T-helper 2 cell treated with Interferon-gamma antibody and Interleukin-4, amounts not matched to agents 100 ng/mL and 5 ng/mL, for 36 hours (primary cell): ENCODE measurements at regions not wholly inside any gene's neighbourhood (a gene's known extent, or its start where the extent isn't known, plus 50 kb on each side); places are given as distances from the start of the nearest gene placed in this dataset.

Experiments used
- intact Hi-C: fragments of 100-400 bp; cut with micrococcal nuclease; formaldehyde crosslinking; loops from one replicate; pipeline ENCODE4 v1.15.1; 2023

DNA sequence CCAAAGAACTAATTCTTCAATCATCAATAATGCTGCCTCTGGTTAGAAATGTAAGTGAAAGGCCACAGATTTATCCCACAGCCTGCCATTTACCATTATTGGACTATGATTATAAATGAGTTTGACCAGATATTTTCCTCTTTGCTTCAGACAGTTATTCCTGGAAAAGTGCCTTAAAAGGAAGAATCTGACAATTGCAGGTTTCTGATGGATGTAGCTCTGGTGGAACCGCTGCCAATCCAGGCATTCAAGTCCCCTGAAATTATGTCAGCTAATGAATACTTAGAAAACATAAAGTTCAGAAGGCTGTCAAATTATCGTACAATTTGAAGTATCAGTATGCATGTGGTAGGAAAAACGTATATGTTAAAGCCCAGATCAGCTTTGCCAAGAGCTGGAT is 78.2 kb upstream of the NR4A3 start:
- intact Hi-C loops = no loop called here

DNA sequence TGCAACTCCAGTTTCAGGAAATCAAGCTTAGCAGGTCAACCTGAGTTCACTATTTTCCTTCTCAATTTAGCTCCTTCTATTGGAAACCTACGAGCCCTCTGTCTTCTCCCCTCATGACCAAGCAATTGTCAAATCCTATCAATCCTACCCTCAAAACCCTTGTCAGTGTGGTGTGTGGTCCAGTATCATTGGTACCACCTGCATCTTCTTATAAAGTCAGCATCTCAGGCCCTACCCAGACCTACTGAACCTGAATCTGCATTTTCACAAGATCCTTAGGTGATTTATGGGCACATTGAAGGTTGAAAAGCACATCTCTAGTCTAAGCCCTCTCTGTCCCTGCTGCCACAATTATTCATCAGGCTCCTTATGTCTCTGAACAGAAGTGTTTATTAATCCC is 77.6 kb upstream of the NR4A3 start:
- intact Hi-C loops = no loop called here

DNA sequence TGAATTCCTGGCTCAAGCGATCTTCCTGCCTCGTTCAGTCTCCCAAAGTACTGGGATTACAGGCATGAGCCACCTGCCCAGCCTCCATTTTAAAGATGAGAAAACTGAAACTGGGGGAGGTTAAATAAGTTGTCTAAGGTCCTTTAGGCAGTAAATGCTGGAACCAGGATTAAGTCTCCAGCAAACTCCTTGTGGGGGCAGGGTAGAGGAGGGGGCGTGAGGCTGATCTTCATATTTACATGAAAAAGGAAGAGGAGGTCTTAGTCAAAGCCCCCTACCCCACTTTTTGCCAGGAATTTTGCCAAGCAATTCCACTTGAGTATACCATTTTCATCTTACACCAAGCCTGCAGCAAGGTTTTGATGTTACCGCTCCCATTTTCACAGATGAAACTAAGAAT is 76.6 kb upstream of the NR4A3 start:
- intact Hi-C loops = no loop called here

DNA sequence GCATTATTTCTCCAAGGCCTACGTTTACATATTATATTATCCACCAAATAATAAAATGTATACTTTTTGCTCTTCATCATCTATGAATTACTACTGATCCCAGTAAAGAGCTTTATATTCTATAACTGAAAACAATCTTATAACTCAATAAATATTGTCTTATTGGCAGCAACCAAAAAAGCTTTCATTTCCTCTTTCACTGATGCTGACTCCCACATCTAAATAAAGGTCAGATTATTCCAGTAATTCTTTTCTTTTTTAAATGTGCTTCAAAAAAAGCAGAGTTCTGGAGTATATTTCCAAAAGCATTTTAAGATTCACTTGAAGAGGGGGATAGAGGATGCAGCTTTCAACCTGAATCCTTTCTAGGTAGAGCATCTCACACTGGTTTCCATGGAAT is 75.3 kb upstream of the NR4A3 start:
- intact Hi-C loops = no loop called here

DNA sequence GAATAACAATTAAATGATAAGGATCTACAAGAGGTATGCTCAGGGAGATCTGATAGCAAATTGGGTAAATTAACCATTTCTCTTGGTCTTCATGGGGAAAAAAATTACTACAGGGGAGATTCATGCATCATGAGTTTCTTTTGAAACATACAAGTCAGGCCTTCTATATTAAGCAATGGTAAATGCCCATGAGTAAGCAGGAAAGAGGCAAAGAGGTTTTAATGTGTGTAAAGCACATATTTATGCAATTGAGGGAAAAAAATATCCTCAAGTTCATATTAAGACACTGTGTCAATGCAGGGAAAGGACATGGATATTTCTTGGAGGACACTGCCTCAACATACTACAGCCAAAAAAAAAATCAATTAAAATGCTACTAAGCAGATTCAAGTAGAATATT is 73.4 kb upstream of the NR4A3 start:
- intact Hi-C loops = no loop called here

DNA sequence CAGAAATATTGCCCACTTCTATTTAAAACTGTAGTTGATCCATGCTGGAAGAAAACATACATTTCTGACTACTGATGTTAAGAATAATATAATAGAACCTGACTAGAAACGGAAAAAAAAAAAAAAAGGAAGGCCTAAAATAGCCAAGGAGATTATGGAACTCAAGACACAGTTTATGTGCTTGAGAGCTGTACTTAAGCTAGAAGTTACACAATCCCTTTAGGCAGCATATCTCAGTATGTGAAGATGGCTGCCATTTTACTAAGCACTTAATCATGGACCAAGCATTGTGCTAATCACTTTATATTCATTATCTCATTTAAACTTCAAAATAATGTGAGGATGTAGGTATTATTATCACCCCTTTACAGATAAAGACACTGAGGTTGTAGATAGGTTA is 73.0 kb upstream of the NR4A3 start:
- intact Hi-C loops = no loop called here

DNA sequence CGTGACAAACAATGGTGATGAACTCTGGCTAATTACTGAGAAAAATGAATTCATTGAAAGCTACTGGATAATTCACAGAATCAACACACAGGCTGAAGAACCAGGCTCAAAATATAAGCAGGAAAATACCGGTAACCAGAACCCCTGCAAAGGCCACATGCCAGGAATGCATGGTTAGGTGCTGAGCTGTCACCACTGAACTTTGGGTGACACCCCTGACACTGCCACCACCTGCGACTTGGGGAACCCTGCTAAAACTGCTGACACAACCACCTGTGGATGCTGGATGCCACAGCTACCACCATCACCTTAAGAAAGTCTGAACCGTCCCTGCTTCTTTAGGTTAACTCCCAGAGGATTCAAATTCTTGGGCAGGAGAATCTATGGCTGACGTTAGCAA is 72.0 kb upstream of the NR4A3 start:
- intact Hi-C loops = no loop called here

DNA sequence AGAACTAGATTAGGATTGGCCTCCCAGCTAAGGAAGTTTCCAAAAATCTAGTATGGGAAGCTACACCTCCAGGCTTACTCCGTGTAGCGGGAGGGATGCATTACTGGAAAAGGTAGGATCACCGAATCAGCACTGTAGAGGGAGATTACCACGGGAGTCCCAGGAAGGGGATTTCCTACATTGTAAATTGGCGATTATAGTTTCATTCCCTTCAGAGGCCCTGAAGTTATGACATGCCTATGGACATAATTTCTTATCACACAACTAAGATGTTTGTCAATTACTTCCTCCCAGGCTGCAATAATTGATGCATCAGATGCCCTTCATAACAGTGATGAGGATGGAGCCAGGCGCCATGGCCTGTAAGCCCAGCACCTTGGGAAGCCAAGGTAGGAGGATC is 71.2 kb upstream of the NR4A3 start:
- intact Hi-C loops = no loop called here

DNA sequence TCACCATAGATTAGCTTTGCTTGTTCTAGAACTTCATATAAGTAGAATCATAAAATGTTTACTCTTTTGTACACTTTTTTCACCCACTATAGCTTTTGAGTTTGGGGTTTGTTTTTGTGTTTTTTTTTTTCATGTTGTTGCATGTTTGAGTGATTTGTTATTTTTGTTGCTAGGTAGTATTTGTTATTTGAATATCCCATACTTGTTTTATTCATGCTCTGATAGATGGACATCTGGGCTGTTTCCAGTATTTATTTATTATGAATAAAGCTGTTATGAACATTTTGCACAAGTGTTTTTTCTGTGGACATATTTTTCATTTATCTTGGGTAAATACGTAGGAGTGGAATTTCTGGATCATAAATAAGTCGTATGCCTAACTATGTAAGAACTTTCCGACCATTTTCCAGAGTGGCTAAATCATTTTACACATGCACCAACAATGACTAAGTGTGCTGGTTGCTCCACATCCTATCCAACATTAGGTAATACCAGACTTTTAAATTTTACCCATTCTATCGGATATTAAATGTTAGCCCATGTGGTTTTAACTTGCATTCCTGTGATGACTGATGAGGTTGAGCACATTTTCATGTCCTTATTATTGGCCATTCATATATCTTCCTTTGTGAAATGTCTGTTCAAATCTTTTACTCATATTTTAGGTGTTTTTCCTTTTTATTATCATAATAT is 69.1 kb upstream of the NR4A3 start:
- intact Hi-C loops = no loop called here

DNA sequence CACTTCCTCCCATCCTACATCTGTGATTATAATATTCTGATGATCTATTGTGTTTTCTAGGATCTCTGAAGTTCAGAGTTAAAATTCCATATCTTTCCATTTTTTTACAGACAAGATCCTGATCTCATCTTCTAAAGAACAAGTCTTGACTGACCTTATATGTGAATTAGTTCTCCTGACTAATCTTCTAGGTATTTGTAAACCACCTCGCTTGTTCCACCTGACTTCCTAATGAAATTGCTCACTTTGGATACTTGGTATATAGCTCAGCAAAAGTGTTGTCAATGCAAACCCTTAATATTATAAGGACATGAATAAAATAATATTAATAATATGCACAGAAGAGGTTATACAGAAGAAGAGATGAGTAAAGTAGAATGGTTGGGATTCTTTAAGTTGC is 68.2 kb upstream of the NR4A3 start:
- intact Hi-C loops = no loop called here

DNA sequence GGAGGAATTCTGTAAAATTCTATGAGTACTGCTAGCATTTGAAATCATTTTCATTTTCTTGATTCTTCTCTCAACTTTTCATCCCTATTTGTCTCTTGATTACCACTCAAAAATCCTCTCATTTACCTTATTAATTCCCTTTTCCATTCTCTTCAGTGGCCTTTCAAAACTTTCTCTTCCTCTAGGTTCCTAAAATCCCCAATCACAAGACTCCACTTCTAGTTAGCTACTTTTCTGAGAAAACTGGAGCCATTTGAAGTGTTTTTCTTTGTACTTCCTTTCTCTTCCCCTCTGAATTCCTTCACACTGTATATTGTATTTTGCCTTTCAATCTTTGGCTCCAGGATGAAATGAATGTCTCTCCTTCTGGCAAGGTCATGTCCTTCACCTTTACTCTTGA is 61.3 kb upstream of the NR4A3 start:
- intact Hi-C loops = no loop called here

DNA sequence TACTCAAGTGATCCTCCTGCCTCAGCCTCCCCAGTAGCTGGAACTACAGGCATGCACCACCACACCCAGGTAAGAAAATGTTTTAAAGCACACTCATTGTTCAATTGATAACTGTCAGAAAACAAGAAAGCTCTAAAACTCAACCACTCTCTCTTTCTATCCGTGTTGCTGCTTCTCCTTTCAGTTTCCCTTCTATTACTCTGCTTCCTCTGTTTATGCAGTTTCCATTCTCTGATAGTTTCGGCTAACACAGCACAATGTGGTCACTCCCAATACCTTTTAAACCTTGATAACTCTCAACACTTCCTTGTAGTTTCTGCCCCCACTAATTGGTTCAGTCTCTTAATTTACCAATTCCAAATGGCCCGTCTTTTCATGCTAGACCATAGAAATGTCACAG is 59.2 kb upstream of the NR4A3 start:
- intact Hi-C loops = no loop called here
